ENCODE measurements at regions not wholly inside any gene's neighbourhood (a gene's known extent, or its start where the extent isn't known, plus 50 kb on each side); places are given as distances from the start of the nearest gene placed in this dataset.

DNA sequence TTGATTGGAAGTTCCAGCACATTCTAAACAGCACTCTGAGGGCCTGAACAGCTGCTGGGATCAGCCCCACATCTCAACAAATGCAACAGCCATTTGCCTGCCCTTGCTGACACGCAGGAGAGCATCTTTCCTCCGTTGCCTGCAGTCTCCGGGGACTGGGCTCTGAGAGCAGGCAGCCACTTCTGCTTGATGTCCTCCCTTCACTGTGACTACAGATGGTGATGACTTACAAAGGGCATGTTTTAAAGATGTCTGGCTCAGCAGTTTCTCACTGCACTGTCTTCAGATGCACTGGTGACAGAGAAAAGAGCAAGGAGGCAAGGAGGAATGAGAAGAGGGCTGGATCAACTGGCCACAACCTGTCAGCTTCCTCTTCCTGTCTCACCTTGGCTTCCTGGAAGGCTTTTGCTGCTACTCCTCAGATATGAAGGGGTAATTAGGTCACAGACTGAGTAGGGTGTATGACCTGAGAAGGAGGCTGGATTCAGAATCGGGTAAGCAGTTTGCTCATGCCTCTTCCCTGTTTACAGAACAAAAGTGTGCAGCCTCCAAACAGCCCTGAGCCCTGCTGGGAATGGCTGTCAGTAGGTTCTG is 143.5 kb upstream of the GHITM start:
- H3K4me3 ChIP-seq (replicated peaks in 1 of 3; ENCODE audit: insufficient read depth in 1 of 3, low read depth in 1 of 3, low read length in 3 of 3): no peak overlapping the region
- TF ChIP-seq POLR2AphosphoS5 (IDR thresholded peaks at IDR 0.05; ENCODE audit: insufficient read depth, low read depth, low read length): no peak
- no peak for TF ChIP-seq GATA2 (IDR thresholded peaks at IDR 0.05; ENCODE audit: insufficient read depth, insufficient read length, low read depth, low read length)
- TF ChIP-seq, protein P1, sequence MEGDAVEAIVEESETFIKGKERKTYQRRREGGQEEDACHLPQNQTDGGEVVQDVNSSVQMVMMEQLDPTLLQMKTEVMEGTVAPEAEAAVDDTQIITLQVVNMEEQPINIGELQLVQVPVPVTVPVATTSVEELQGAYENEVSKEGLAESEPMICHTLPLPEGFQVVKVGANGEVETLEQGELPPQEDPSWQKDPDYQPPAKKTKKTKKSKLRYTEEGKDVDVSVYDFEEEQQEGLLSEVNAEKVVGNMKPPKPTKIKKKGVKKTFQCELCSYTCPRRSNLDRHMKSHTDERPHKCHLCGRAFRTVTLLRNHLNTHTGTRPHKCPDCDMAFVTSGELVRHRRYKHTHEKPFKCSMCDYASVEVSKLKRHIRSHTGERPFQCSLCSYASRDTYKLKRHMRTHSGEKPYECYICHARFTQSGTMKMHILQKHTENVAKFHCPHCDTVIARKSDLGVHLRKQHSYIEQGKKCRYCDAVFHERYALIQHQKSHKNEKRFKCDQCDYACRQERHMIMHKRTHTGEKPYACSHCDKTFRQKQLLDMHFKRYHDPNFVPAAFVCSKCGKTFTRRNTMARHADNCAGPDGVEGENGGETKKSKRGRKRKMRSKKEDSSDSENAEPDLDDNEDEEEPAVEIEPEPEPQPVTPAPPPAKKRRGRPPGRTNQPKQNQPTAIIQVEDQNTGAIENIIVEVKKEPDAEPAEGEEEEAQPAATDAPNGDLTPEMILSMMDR (IDR thresholded peaks at IDR 0.05; ENCODE audit: extremely low read depth in 1 of 2, insufficient read depth in 1 of 2, low read depth in 1 of 2, low read length in 2 of 2): no peak
- TF ChIP-seq EZH2 (IDR thresholded peaks at IDR 0.05; ENCODE audit: borderline replicate concordance, low read depth, low read length, severe bottlenecking): no peak
- TF ChIP-seq FOS (IDR thresholded peaks at IDR 0.05; ENCODE audit: borderline replicate concordance, insufficient read depth, low read length): no peak
- TF ChIP-seq JUN (IDR thresholded peaks at IDR 0.05; ENCODE audit: borderline replicate concordance, insufficient read depth, insufficient read length, low read depth): no peak
- no peak for TF ChIP-seq MYC (IDR thresholded peaks at IDR 0.05; ENCODE audit: low read depth, low read length)
- no peak for TF ChIP-seq POLR2A (IDR thresholded peaks at IDR 0.05; ENCODE audit: low read depth, low read length)
- TF ChIP-seq, protein P2, sequence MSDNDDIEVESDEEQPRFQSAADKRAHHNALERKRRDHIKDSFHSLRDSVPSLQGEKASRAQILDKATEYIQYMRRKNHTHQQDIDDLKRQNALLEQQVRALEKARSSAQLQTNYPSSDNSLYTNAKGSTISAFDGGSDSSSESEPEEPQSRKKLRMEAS (IDR thresholded peaks at IDR 0.05; ENCODE audit: insufficient read depth, insufficient read length): no peak
- no peak overlapping the region for H2AFZ ChIP-seq (ENCODE audit: low read depth, low read length)
- ChIA-PET CTCF (interaction anchor here (1.5 to 1.6 kb wide), 2 partner anchors 11 to 31 kb away, joined by 4 to 5 read pairs; no protein-coding TSS in a partner anchor), POLR2A (no interaction called here)
- H3K9me3 ChIP-seq (replicated peaks; ENCODE audit: control insufficient read depth, insufficient read depth, low read length): no peaks in the 10 kb centered on the region
- DNase-seq (ENCODE audit: low read depth, low spot score): no peak
- no peak for FAIRE-seq
- intact Hi-C loops (cut with micrococcal nuclease): no loop called here
- H3K4me2 ChIP-seq (ENCODE audit: insufficient read depth, low read length): no peak overlapping the region
- H3K9ac ChIP-seq (replicated peaks; ENCODE audit: extremely low read depth, insufficient read depth, low read length): no peak overlapping the region
- no peak overlapping the region for H3K27ac ChIP-seq (ENCODE audit: insufficient read depth, low read depth, low read length)
- no peaks in the 10 kb centered on the region for H3K27me3 ChIP-seq (ENCODE audit: control insufficient read depth in 2 of 2, insufficient read depth in 2 of 2, low read length in 2 of 2)
- no TSS peak for BruUV-seq (replicated peaks)
- H3K79me2 ChIP-seq (ENCODE audit: control insufficient read depth, insufficient read depth, low read length): no peaks in the 10 kb centered on the region
- H3K4me1 ChIP-seq (ENCODE audit: control insufficient read depth, extremely low read depth, insufficient read depth, low read length): no peaks in the 10 kb centered on the region
- no peaks in the 10 kb centered on the region for H4K20me1 ChIP-seq (replicated peaks; ENCODE audit: control insufficient read depth, extremely low read depth, insufficient read depth, low read length)
- dilution Hi-C loops (cut with MboI; ENCODE audit: extremely low pct_ligation_motif_present, low sequenced_read_pairs): no loop called here
- no peaks in the 10 kb centered on the region for H3K9me1 ChIP-seq (replicated peaks; ENCODE audit: control insufficient read depth, extremely low read depth, insufficient read depth, low read length)
- H3K36me3 ChIP-seq (ENCODE audit: control insufficient read depth in 2 of 2, extremely low read depth in 1 of 2, insufficient read depth in 2 of 2, low read length in 2 of 2): no peaks in the 10 kb centered on the region

Data from endothelial cell of umbilical vein (primary cell).